ENCODE measurements at regions not wholly inside any gene's neighbourhood (a gene's known extent, or its start where the extent isn't known, plus 50 kb on each side); places are given as distances from the start of the nearest gene placed in this dataset.

- Histone ChIP-seq H3K4me3 (no peak overlapping the region), H3K36me3 (ENCODE audit: low read depth) (no peaks in the 10 kb centered on the region), H3K4me1 (ENCODE audit: low read depth) (peaks cover 10% of the 10 kb centered on the region), H3K9me3 (peaks cover 4% of the 10 kb centered on the region)
- ATAC-seq (no peak), DNase-seq (no peak)
- intact Hi-C loops (cut with DNase I, micrococcal nuclease): no loop called here
- TF ChIP-seq CTCF (IDR thresholded peaks at IDR 0.05): no peak
These were observed 652.0 kb upstream of the ZNF608 start for GRCh38 chr5:125398466-125398865.

GRCh38 chr5:125399885-125400284, 653.4 kb upstream of the ZNF608 start:
- Histone ChIP-seq H3K9me3 (peaks cover 4% of the 10 kb centered on the region), H3K4me1 (ENCODE audit: low read depth) (peaks cover 10% of the 10 kb centered on the region), H3K4me3 (no peak overlapping the region), H3K36me3 (ENCODE audit: low read depth) (no peaks in the 10 kb centered on the region)
- ATAC-seq (no peak), DNase-seq (no peak)
- TF ChIP-seq CTCF (IDR thresholded peaks at IDR 0.05): no peak
- intact Hi-C loops (cut with DNase I, micrococcal nuclease): no loop called here

GRCh38 chr5:125401724-125402622, 655.5 kb upstream of the ZNF608 start:
- DNase-seq: peak in 1 of 3 donors; percentile 7
- no peak for TF ChIP-seq CTCF (IDR thresholded peaks at IDR 0.05)
- H3K9me3 ChIP-seq: no peaks in the 10 kb centered on the region
- intact Hi-C loops (cut with DNase I, micrococcal nuclease): no loop called here
- peaks cover 10% of the 10 kb centered on the region for H3K4me1 ChIP-seq (ENCODE audit: low read depth)
- peak; percentile 98 for ATAC-seq
- no peak overlapping the region for H3K4me3 ChIP-seq
- no peaks in the 10 kb centered on the region for H3K36me3 ChIP-seq (ENCODE audit: low read depth)

- intact Hi-C loops (cut with DNase I, micrococcal nuclease): no loop called here
- Histone ChIP-seq H3K4me1 (ENCODE audit: low read depth) (peaks cover 10% of the 10 kb centered on the region), H3K36me3 (ENCODE audit: low read depth) (no peaks in the 10 kb centered on the region), H3K9me3 (no peaks in the 10 kb centered on the region), H3K4me3 (no peak overlapping the region)
- no peak for DNase-seq
- TF ChIP-seq CTCF (IDR thresholded peaks at IDR 0.05): no peak
- ATAC-seq: peak; percentile 51
These were observed 656.3 kb upstream of the ZNF608 start for GRCh38 chr5:125402787-125403186.

- Histone ChIP-seq H3K4me1 (ENCODE audit: low read depth) (peaks cover 16% of the 10 kb centered on the region), H3K9me3 (no peaks in the 10 kb centered on the region), H3K36me3 (ENCODE audit: low read depth) (no peaks in the 10 kb centered on the region), H3K4me3 (no peak overlapping the region)
- ATAC-seq (no peak), DNase-seq (no peak)
- intact Hi-C loops (cut with DNase I, micrococcal nuclease): no loop called here
- TF ChIP-seq CTCF (IDR thresholded peaks at IDR 0.05): no peak
These were observed 657.6 kb upstream of the ZNF608 start for GRCh38 chr5:125404056-125404455.

All from mucosa of descending colon (tissue), 3 donors.